ENCODE measurements at regions not wholly inside any gene's neighbourhood (a gene's known extent, or its start where the extent isn't known, plus 50 kb on each side); places are given as distances from the start of the nearest gene placed in this dataset.

DNA sequence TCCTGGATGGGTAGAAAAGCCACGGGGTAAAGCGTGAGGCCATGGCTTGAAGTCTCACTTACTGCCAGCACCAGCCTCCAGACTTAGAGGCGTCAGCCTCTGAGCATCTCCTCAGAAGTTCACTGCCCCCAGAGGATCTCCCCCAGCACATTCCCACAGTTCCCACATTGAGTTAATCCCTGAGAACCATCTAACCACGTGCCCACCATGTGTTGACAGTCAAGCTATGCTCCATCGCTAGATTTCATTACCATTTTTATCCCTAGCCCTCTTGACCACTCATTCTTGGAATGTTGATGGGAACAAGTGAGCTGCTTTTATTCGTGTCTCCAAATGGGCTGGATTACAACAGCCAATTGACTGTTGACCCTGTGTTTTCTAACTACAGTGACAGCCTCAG is 283.3 kb upstream of the IRX1 start:
- DNase-seq (ENCODE audit: low spot score): no peak
- in situ Hi-C loops (cut with MboI; ENCODE audit: low sequenced_read_pairs, unreplicated experiment): no loop called here
- TF ChIP-seq, protein P1, sequence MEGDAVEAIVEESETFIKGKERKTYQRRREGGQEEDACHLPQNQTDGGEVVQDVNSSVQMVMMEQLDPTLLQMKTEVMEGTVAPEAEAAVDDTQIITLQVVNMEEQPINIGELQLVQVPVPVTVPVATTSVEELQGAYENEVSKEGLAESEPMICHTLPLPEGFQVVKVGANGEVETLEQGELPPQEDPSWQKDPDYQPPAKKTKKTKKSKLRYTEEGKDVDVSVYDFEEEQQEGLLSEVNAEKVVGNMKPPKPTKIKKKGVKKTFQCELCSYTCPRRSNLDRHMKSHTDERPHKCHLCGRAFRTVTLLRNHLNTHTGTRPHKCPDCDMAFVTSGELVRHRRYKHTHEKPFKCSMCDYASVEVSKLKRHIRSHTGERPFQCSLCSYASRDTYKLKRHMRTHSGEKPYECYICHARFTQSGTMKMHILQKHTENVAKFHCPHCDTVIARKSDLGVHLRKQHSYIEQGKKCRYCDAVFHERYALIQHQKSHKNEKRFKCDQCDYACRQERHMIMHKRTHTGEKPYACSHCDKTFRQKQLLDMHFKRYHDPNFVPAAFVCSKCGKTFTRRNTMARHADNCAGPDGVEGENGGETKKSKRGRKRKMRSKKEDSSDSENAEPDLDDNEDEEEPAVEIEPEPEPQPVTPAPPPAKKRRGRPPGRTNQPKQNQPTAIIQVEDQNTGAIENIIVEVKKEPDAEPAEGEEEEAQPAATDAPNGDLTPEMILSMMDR (IDR thresholded peaks at IDR 0.05; ENCODE audit: borderline replicate concordance, control extremely low read depth, extremely low read depth, insufficient read depth, missing control alignments): no peak

DNA sequence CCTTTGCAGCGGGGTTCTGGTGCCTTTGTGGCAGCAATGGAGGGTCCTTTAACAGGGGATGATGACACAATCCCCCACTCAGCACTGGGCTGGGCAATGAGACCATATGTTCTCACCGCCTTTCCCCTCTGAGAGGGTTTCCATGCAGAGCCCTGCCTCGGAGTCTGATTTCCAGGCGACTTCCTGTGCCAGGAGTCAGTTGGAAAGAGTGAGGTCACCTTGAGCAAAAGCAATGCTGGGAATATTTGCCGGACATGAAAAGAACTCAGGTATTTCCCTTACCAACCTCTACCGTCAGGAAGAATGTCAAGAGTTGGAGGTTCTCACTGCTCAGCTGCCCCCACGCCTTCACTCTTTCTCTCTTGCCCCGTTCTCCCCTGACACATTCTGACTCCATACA is 284.2 kb upstream of the IRX1 start:
- TF ChIP-seq, protein P1 (IDR thresholded peaks at IDR 0.05; ENCODE audit: borderline replicate concordance, control extremely low read depth, extremely low read depth, insufficient read depth, missing control alignments): no peak
- no peak for DNase-seq (ENCODE audit: low spot score)
- in situ Hi-C loops (cut with MboI; ENCODE audit: low sequenced_read_pairs, unreplicated experiment): no loop called here

DNA sequence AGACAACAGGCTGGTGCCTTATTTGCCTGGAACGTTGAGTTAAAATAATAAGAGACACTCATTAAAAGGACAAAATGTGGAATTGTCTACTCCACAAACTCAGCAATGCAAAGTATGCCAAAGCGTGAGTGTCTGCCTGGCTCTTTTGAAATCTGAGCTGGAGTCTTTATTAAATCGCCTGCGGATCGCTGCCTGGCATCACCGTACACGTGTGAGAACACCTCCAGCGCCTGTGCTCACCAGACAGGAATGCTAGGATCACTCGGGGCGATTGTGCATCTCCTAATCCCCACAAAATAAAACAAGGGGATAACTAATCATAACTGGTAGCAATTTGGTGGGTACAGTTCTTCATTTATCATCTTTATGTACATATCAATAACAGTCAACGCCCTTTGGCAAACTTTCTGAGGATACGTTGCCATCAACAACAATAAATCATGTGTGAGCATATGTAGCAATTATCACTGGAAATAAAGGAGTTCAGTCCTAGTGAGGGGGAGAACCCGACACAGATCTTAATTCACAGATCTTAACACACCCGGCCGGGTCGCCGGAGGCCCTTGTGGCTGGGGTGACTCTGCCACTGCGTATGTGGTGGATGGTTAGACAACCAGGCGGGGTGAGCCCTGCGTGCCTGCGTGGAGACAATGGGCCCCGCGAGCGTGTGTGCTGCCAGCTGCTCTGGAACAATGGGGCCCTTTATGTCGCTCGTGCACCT is 284.9 kb upstream of the IRX1 start:
- in situ Hi-C loops (cut with MboI; ENCODE audit: low sequenced_read_pairs, unreplicated experiment): no loop called here
- TF ChIP-seq, protein P1 (IDR thresholded peaks at IDR 0.05; ENCODE audit: borderline replicate concordance, control extremely low read depth, extremely low read depth, insufficient read depth, missing control alignments): no peak
- DNase-seq (ENCODE audit: low spot score): no peak

DNA sequence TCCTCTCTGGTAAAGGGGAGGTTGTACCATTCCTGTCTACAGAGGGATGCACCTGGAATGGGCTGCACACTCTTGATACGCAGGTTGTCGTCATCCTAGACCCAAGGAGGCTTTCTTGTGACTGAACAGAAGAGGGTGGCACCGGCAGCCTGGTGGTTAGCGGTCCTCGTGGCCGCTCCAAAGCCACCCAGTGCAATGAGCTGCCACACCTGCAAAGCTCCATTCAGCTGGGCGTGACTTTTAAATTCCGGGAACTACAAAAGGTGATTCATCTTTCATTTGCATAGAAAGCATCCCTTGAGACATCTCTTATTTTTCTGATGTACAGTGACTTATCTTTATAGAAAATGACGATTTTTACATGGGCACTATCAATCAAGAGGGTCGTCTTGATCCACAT is 286.1 kb upstream of the IRX1 start:
- in situ Hi-C loops (cut with MboI; ENCODE audit: low sequenced_read_pairs, unreplicated experiment): no loop called here
- TF ChIP-seq, protein P1 (IDR thresholded peaks at IDR 0.05; ENCODE audit: borderline replicate concordance, control extremely low read depth, extremely low read depth, insufficient read depth, missing control alignments): no peak
- DNase-seq (ENCODE audit: low spot score): no peak

DNA sequence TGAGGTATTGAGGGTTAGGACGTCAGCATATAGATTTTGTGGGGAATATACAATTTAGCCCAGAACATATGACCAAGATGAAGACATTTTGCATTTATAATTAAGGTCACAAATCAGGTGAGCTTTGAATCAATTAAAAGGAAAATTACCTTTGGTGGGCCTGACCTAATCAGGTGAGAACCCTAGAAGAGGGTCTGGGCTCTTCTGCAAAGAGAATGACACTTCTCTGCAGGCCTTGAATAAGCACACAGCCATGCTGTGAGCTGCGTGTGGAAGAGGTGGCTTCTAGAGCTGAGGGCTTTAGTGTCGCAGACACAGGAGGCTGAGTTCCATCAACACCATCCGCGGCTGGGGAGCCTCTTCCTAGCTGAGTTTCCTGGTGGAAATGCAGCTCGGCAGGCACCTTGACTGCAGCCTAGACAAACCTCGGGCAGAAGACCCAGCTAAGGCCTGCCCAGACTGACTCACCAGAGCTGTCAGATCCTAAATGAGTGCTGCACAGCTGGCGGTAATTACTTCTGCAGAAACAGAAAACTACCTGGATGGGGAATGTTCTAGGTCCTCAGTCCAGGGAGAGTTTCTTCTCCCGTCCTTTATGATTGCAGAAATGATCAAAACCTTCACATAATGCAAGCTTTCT is 287.5 kb upstream of the IRX1 start:
- in situ Hi-C loops (cut with MboI; ENCODE audit: low sequenced_read_pairs, unreplicated experiment): no loop called here
- TF ChIP-seq, protein P1 (IDR thresholded peaks at IDR 0.05; ENCODE audit: borderline replicate concordance, control extremely low read depth, extremely low read depth, insufficient read depth, missing control alignments): no peak
- DNase-seq (ENCODE audit: low spot score): no peak

DNA sequence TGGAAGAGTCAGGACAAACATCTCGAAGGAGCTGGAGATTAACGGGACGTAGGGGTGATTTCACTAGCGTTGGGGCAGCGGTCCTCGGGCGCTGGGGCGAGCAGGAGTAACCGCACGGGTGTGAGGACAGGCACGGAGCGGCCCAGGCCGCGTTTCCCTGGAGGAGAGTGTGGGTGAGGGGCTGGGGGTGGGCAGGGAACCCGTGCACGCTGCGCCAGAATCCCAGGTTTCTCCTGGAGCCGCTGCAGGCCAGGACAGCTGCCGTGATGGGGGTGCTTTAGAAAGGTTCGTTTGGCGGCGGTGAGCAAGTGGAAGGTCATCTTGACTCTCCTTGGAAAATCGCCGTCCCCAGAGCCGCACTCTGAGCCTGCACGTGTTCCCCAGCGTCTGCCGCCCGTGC is 290.2 kb upstream of the IRX1 start:
- in situ Hi-C loops (cut with MboI; ENCODE audit: low sequenced_read_pairs, unreplicated experiment): no loop called here
- TF ChIP-seq, protein P1 (IDR thresholded peaks at IDR 0.05; ENCODE audit: borderline replicate concordance, control extremely low read depth, extremely low read depth, insufficient read depth, missing control alignments): no peak
- no peak for DNase-seq (ENCODE audit: low spot score)
